Activated B cell treated with CpG ODN at 0.5 μM for 24 hours (primary cell): ENCODE measurements at regions not wholly inside any gene's neighbourhood (a gene's known extent, or its start where the extent isn't known, plus 50 kb on each side); places are given as distances from the start of the nearest gene placed in this dataset.

ENCODE experiments used
- ATAC-seq: fragments of 200-7000 bp; cut with Tn5 transposase; one replicate; pipeline ENCODE4 v1.10.0; 2021; ENCODE audit warnings: low read depth, mild to moderate bottlenecking, moderate library complexity
- CTCF ChIA-PET: fragments of 350-600 bp; sonication (Branson Sonifier 250); formaldehyde crosslinking; loops from one replicate; lab custom pipeline; 2021; ENCODE audit warnings: antibody characterized with exemption; lab: Charles Lee
- POLR2A ChIA-PET: fragments of 350-600 bp; sonication (Branson Sonifier 250); formaldehyde crosslinking; loops from one replicate; lab custom pipeline; 2021; ENCODE audit warnings: antibody characterized with exemption; lab: Charles Lee
- DNase-seq: peaks from one replicate; pipeline ENCODE4 v3.0.0; 2022
- H3K27ac Mint-ChIP-seq: one replicate; pipeline ENCODE4 v1.8.0; 2020; ENCODE audit warnings: mixed read lengths
- H3K27me3 Mint-ChIP-seq: one replicate; pipeline ENCODE4 v1.8.0; 2021; ENCODE audit warnings: mixed read lengths
- H3K36me3 Mint-ChIP-seq: one replicate; pipeline ENCODE4 v1.8.0; 2021; ENCODE audit warnings: low read depth, mixed read lengths
- H3K4me1 Mint-ChIP-seq: one replicate; pipeline ENCODE4 v1.8.0; 2021; ENCODE audit warnings: mixed read lengths
- H3K4me3 Mint-ChIP-seq: one replicate; pipeline ENCODE4 v1.8.0; 2020; ENCODE audit warnings: mild to moderate bottlenecking, mixed read lengths
- H3K9me3 Mint-ChIP-seq: one replicate; pipeline ENCODE4 v1.8.0; 2020; ENCODE audit warnings: mixed read lengths
- intact Hi-C: fragments of 100-400 bp; cut with micrococcal nuclease; formaldehyde crosslinking; loops from one replicate; pipeline ENCODE4 v1.15.1; 2024
- TF ChIP-seq, protein P1 (sequence below): fragments of 200-600 bp; IDR thresholded peaks from one replicate; pipeline ENCODE4 v1.8.0; 2022; ENCODE audit warnings: antibody characterized with exemption, mild to moderate bottlenecking

DNA sequence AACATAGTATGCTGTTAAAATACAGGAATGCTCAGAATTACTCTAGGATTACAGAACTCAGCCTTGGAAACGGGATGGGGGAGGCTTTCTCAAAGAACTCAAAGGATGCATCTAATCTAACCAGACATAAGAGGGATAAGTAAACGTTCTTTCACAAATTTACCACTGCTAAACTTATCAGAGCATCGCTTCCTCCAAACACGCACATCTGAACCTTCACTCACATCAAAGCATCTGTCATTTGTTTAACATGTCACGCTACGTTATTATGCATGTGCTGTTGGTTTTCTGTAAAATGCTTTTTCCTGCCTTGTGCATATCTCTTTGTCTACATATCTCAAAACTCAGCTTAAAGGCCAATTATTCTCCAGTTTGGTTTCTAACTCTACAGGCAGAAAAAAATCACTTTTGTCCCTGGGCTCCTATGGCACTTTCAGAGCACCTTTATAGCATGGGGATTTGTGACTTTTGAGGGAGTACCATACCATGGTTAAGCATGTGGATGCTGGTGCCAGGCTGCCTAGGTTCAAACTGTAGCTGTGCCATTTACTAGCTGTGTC lies 106.7 kb upstream of the FSHR start:
- ChIA-PET CTCF (no interaction called here), POLR2A (no interaction called here)
- TF ChIP-seq, protein P1, sequence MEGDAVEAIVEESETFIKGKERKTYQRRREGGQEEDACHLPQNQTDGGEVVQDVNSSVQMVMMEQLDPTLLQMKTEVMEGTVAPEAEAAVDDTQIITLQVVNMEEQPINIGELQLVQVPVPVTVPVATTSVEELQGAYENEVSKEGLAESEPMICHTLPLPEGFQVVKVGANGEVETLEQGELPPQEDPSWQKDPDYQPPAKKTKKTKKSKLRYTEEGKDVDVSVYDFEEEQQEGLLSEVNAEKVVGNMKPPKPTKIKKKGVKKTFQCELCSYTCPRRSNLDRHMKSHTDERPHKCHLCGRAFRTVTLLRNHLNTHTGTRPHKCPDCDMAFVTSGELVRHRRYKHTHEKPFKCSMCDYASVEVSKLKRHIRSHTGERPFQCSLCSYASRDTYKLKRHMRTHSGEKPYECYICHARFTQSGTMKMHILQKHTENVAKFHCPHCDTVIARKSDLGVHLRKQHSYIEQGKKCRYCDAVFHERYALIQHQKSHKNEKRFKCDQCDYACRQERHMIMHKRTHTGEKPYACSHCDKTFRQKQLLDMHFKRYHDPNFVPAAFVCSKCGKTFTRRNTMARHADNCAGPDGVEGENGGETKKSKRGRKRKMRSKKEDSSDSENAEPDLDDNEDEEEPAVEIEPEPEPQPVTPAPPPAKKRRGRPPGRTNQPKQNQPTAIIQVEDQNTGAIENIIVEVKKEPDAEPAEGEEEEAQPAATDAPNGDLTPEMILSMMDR = no peak
- Mint-ChIP-seq H3K27me3 (no peaks in the 10 kb centered on the region), H3K4me1 (no peaks in the 10 kb centered on the region), H3K9me3 (no peaks in the 10 kb centered on the region), H3K36me3 (no peaks in the 10 kb centered on the region), H3K27ac (no peak overlapping the region), H3K4me3 (no peak overlapping the region)
- no peak for ATAC-seq
- no peak for DNase-seq
- intact Hi-C loops = no loop called here

DNA sequence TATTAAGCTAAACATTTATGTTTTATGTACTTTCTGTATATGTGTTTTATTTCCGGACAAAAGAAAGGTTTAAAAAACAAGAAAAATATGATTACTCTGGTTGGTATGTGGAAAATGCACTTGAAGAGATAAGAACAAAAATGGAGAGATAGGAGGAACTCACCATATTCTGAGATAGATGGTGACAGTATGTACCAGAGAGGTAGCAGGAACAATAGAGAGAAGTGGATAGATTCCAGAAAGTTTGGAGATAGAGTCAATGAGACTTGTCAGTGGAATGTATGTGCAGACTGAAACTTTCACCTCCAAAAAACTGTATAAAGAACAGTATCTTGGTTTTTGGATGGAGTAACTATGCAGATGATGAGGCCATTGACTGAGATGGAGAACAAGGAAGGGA lies 105.6 kb upstream of the FSHR start:
- TF ChIP-seq, protein P1 = no peak

DNA sequence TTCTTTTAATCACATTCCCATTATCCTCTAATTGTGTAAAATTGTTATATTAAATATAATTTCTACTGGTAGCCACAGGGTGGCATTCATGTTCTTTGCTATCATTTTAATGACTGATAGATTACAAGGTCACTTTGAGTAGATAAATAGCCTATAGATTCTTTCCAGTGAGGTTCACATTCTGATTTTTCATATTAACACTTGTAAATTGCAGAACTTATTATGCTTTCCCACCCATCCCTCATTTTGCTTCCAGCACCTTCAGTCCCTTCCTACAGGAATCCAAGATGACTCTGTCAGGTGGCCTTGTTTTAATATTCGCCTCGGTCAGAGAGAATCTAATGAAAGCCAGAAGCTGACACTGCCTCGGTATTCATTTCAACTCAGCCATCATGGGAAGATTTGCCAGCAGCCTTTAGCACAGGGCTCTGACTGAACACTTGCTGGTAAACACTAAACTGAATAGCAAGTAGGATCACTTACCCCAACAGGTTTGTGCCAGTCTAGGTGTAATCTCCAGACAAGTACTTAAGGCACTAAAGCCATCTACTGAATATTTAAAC lies 101.2 kb upstream of the FSHR start:
- ChIA-PET CTCF (no interaction called here), POLR2A (no interaction called here)
- ATAC-seq (no peak), DNase-seq (no peak)
- Mint-ChIP-seq H3K27ac (no peak overlapping the region), H3K27me3 (no peaks in the 10 kb centered on the region), H3K4me1 (no peaks in the 10 kb centered on the region), H3K9me3 (no peaks in the 10 kb centered on the region), H3K36me3 (no peaks in the 10 kb centered on the region), H3K4me3 (no peak overlapping the region)
- intact Hi-C loops = no loop called here
- TF ChIP-seq, protein P1 = no peak

More for the DNA sequence above, 105.6 kb upstream of the FSHR start:
- H3K36me3 Mint-ChIP-seq = no peaks in the 10 kb centered on the region
- H3K4me1 Mint-ChIP-seq = no peaks in the 10 kb centered on the region
- H3K4me3 Mint-ChIP-seq = no peak overlapping the region
- H3K27ac Mint-ChIP-seq = no peak overlapping the region
- DNase-seq (no peak), ATAC-seq (no peak)
- intact Hi-C loops = no loop called here
- H3K27me3 Mint-ChIP-seq = no peaks in the 10 kb centered on the region
- H3K9me3 Mint-ChIP-seq = no peaks in the 10 kb centered on the region
- CTCF ChIA-PET = no interaction called here
- POLR2A ChIA-PET = no interaction called here

DNA sequence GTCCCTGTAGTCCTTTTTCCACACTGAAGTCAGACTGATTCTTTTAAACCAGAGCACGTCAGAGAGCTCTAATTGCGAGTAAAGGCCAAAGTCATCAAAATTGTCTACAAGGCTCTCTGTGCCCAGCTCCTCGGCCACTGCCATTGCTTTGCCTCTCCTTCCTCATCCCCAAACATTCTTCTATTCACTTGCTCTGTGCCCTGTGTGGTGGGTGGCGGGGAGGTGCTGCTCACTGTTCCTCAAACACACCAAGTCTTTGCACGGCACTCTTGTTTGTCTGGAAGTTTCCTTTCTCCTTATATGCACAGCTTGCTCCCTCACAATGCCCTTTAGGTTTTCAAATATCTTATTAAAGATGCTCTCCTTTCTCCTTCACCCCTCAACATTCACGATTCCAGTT lies 100.1 kb upstream of the FSHR start:
- DNase-seq (no peak), ATAC-seq (no peak)
- TF ChIP-seq, protein P1 = no peak
- ChIA-PET CTCF (no interaction called here), POLR2A (no interaction called here)
- Mint-ChIP-seq H3K36me3 (no peaks in the 10 kb centered on the region), H3K9me3 (no peaks in the 10 kb centered on the region), H3K27me3 (no peaks in the 10 kb centered on the region), H3K27ac (no peak overlapping the region), H3K4me1 (no peaks in the 10 kb centered on the region), H3K4me3 (no peak overlapping the region)
- intact Hi-C loops = no loop called here

DNA sequence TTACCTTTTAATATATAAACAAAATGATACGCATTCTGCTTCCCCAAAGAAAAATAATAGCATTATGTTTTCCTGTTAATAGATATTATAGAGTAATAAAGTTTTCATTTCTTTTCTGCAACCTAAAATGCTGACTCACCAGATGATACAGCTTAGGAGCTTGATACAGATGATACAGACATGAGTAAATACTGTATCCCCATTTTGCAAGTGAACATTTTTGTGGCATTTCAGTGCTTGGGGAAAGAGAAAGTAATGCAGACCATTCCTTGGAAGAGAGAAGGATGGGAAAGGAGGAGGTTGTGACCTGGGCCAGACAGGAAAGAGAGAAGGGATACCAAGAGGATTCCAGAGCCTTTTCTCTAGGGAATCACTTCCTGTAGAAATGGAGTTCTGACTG lies 97.5 kb upstream of the FSHR start:
- ChIA-PET CTCF (no interaction called here), POLR2A (no interaction called here)
- H3K27ac Mint-ChIP-seq = no peak overlapping the region
- intact Hi-C loops = no loop called here
- no peak for ATAC-seq
- no peak overlapping the region for H3K4me3 Mint-ChIP-seq
- TF ChIP-seq, protein P1 = no peak
- H3K9me3 Mint-ChIP-seq = no peaks in the 10 kb centered on the region
- no peaks in the 10 kb centered on the region for H3K36me3 Mint-ChIP-seq
- no peaks in the 10 kb centered on the region for H3K4me1 Mint-ChIP-seq
- DNase-seq = no peak
- H3K27me3 Mint-ChIP-seq = no peaks in the 10 kb centered on the region
